NCI-H1092 (cell line): ENCODE measurements at regions not wholly inside any gene's neighbourhood (a gene's known extent, or its start where the extent isn't known, plus 50 kb on each side); places are given as distances from the start of the nearest gene placed in this dataset.

Source experiments
- DNase-seq: peaks from one replicate; lab custom pipeline; 2025; lab: John Stamatoyannopoulos, UW

- DNase-seq = no peak
Observed at GRCh38 chr5:145502906-145503305, 332.2 kb downstream of the PRELID2 start.

GRCh38 chr5:145500710-145501109 is 334.4 kb downstream of the PRELID2 start:
- no peak for DNase-seq

GRCh38 chr5:145499483-145499882 is 335.7 kb downstream of the PRELID2 start:
- no peak for DNase-seq

- no peak for DNase-seq
Observed at GRCh38 chr5:145497052-145497451, 338.1 kb downstream of the PRELID2 start.

- DNase-seq = no peak
Observed at GRCh38 chr5:145495741-145496140, 339.4 kb downstream of the PRELID2 start.

- no peak for DNase-seq
Observed at GRCh38 chr5:145495196-145495595, 339.9 kb downstream of the PRELID2 start.

- no peak for DNase-seq
Observed at GRCh38 chr5:145493435-145493834, 341.7 kb downstream of the PRELID2 start.

GRCh38 chr5:145489516-145489915 is 345.6 kb downstream of the PRELID2 start:
- DNase-seq = no peak

- DNase-seq = no peak
Observed at GRCh38 chr5:145484158-145484557, 351.0 kb downstream of the PRELID2 start.

- no peak for DNase-seq
Observed at GRCh38 chr5:145483212-145483611, 351.9 kb downstream of the PRELID2 start.

GRCh38 chr5:145479857-145480256 is 355.3 kb downstream of the PRELID2 start:
- DNase-seq = no peak

- no peak for DNase-seq
Observed at GRCh38 chr5:145479271-145479670, 355.9 kb downstream of the PRELID2 start.

GRCh38 chr5:145478651-145479050 is 356.5 kb downstream of the PRELID2 start:
- DNase-seq = no peak

- DNase-seq = no peak
Observed at GRCh38 chr5:145473042-145473642, 362.0 kb downstream of the PRELID2 start.

GRCh38 chr5:145471831-145472612 is 363.1 kb downstream of the PRELID2 start:
- no peak for DNase-seq

- no peak for DNase-seq
Observed at GRCh38 chr5:145471026-145471425, 364.1 kb downstream of the PRELID2 start.

GRCh38 chr5:145470396-145470979 is 364.7 kb downstream of the PRELID2 start:
- no peak for DNase-seq

- DNase-seq = no peak
Observed at GRCh38 chr5:145467446-145467845, 367.7 kb downstream of the PRELID2 start.

- no peak for DNase-seq
Observed at GRCh38 chr5:145466533-145466932, 368.6 kb downstream of the PRELID2 start.

GRCh38 chr5:145465474-145466263 is 369.5 kb downstream of the PRELID2 start:
- no peak for DNase-seq

- no peak for DNase-seq
Observed at GRCh38 chr5:145464171-145464570, 371.0 kb downstream of the PRELID2 start.

- no peak for DNase-seq
Observed at GRCh38 chr5:145463634-145464033, 371.5 kb downstream of the PRELID2 start.

GRCh38 chr5:145462525-145462924 is 372.6 kb downstream of the PRELID2 start:
- no peak for DNase-seq
